Uterus (tissue), 2 donors: ENCODE measurements at regions not wholly inside any gene's neighbourhood (a gene's known extent, or its start where the extent isn't known, plus 50 kb on each side); places are given as distances from the start of the nearest gene placed in this dataset.
"Not testable (repeated sequence)": the region's sequence is repeated elsewhere in the genome, so short reads cannot be mapped to it uniquely, and the experiment has no call there.

Experiments used
- POLR2A ChIP-seq, 2 donors: fragments of 450-650 bp; IDR thresholded peaks; one replicate each; pipeline ENCODE4 v1.6.1; 2016; ENCODE audit warnings: antibody characterized with exemption in 2 of 2, mild to moderate bottlenecking in 1 of 2, moderate library complexity in 1 of 2
- TF ChIP-seq, protein P1 (sequence below), 4 experiments: fragments of 200-600 bp in 2 of 4; fragments of 450-650 bp in 2 of 4; sonication (generic) in 2 of 4; IDR thresholded peaks; one replicate each; pipeline ENCODE4 v1.5.1; 2016 to 2019; ENCODE audit warnings: antibody characterized with exemption in 4 of 4, mild to moderate bottlenecking in 2 of 4, moderate library complexity in 1 of 4

DNA sequence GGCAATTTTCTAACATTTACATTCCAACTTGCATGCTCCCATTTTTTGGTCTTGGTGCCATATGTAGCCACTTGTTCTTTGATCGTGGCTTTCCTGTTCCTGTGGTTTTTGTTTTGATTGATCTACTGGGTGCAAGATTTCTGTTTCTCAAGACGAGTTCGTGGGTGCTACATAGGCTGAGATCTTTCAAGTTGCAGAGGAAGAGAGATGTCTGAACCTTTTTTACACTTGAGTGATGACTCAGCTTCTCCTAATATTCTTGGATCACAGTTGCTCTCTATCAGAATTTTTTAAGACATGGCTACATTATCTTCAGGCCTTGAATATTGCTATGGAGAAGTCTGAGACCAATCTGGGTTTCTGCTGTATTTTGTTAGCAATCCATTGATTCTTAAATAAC, 85.1 kb downstream of the SRGAP2 start:
- TF ChIP-seq, protein P1, sequence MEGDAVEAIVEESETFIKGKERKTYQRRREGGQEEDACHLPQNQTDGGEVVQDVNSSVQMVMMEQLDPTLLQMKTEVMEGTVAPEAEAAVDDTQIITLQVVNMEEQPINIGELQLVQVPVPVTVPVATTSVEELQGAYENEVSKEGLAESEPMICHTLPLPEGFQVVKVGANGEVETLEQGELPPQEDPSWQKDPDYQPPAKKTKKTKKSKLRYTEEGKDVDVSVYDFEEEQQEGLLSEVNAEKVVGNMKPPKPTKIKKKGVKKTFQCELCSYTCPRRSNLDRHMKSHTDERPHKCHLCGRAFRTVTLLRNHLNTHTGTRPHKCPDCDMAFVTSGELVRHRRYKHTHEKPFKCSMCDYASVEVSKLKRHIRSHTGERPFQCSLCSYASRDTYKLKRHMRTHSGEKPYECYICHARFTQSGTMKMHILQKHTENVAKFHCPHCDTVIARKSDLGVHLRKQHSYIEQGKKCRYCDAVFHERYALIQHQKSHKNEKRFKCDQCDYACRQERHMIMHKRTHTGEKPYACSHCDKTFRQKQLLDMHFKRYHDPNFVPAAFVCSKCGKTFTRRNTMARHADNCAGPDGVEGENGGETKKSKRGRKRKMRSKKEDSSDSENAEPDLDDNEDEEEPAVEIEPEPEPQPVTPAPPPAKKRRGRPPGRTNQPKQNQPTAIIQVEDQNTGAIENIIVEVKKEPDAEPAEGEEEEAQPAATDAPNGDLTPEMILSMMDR (IDR thresholded peaks at IDR 0.05), result not testable (repeated sequence)
- TF ChIP-seq POLR2A (IDR thresholded peaks at IDR 0.05), result not testable (repeated sequence)
